OCI-LY7 (cell line): ENCODE measurements at regions not wholly inside any gene's neighbourhood (a gene's known extent, or its start where the extent isn't known, plus 50 kb on each side); places are given as distances from the start of the nearest gene placed in this dataset.

Experiments
- BruUV-seq: library from RNA; stranded (reverse); fragments of 400-500 nt; replicated peaks from 2 replicates; lab custom pipeline; 2021; lab: Mats Ljungman, UMichigan
- CTCF ChIA-PET: fragments of 300-600 bp; sonication (Branson Sonifier 250); formaldehyde crosslinking; loops from one replicate; lab custom pipeline; 2022; ENCODE audit warnings: antibody characterized with exemption; ENCODE audit not compliant: unreplicated experiment; lab: Charles Lee
- POLR2A ChIA-PET: fragments of 300-600 bp; sonication (Branson Sonifier 250); formaldehyde crosslinking; loops from one replicate; lab custom pipeline; 2022; ENCODE audit warnings: antibody characterized with exemption; lab: Charles Lee
- DNase-seq: peaks from one replicate; pipeline ENCODE4 v3.0.0-alpha.2; 2015; ENCODE audit warnings: low spot score
- H2AFZ ChIP-seq: fragments of 200-600 bp; sonication (generic), shearing (Covaris generic); 2 replicates; pipeline ENCODE4 v1.6.1; 2014; ENCODE audit warnings: mild to moderate bottlenecking, antibody characterized with exemption, low read length, moderate library complexity
- H3K27ac ChIP-seq: fragments of 200-600 bp; sonication (generic); 2 replicates; pipeline ENCODE4 v1.5.1; 2014; ENCODE audit warnings: mixed run types, low read depth, mild to moderate bottlenecking, moderate library complexity, low read length, inconsistent platforms; ENCODE audit not compliant: poor library complexity, severe bottlenecking
- H3K36me3 ChIP-seq: fragments of 200-600 bp; sonication (generic); 2 replicates; pipeline ENCODE4 v1.6.1; 2014; ENCODE audit warnings: mild to moderate bottlenecking, antibody characterized with exemption, low read length, moderate library complexity, mixed read lengths; ENCODE audit not compliant: insufficient read depth
- H3K4me1 ChIP-seq: fragments of 200-600 bp; sonication (generic); 2 replicates; pipeline ENCODE4 v1.5.1; 2014; ENCODE audit warnings: mild to moderate bottlenecking, low read length; ENCODE audit not compliant: insufficient read depth, poor library complexity, severe bottlenecking
- H3K4me2 ChIP-seq: fragments of 200-600 bp; sonication (generic); 2 replicates; pipeline ENCODE4 v1.6.1; 2014; ENCODE audit warnings: mild to moderate bottlenecking, low read length
- H3K4me3 ChIP-seq: fragments of 200-600 bp; sonication (generic); 2 replicates; pipeline ENCODE4 v1.5.1; 2014; ENCODE audit warnings: mild to moderate bottlenecking, low read depth, low read length; ENCODE audit not compliant: poor library complexity, severe bottlenecking
- H3K79me2 ChIP-seq: fragments of 200-600 bp; sonication (generic); 2 replicates; pipeline ENCODE4 v1.6.1; 2016; ENCODE audit warnings: low read depth, mild to moderate bottlenecking, low read length, moderate library complexity, mixed read lengths; ENCODE audit not compliant: insufficient read depth
- H3K9me2 ChIP-seq: fragments of 200-600 bp; sonication (generic); 2 replicates; pipeline ENCODE4 v1.6.1; 2016; ENCODE audit warnings: mild to moderate bottlenecking, low read length, mixed read lengths; ENCODE audit not compliant: insufficient read depth
- H3K9me3 ChIP-seq: fragments of 200-600 bp; sonication (generic); 2 replicates; pipeline ENCODE4 v1.6.1; 2014; ENCODE audit warnings: mild to moderate bottlenecking, mixed run types, low read length, mixed read lengths
- H4K20me1 ChIP-seq: fragments of 200-600 bp; sonication (generic); 2 replicates; pipeline ENCODE4 v1.6.1; 2014; ENCODE audit warnings: mild to moderate bottlenecking, antibody characterized with exemption, low read length, moderate library complexity, mixed read lengths; ENCODE audit not compliant: insufficient read depth
- CTCF ChIP-seq: fragments of 200-600 bp; sonication (generic); conservative IDR thresholded peaks from 2 replicates; pipeline ENCODE4 v1.5.1; 2014; ENCODE audit warnings: mild to moderate bottlenecking, antibody characterized with exemption, low read length, moderate library complexity, mixed read lengths
- EZH2phosphoT487 ChIP-seq: fragments of 200-600 bp; sonication (generic); IDR thresholded peaks from 2 replicates; pipeline ENCODE4 v1.6.1; 2018; ENCODE audit warnings: low read depth, borderline replicate concordance, mild to moderate bottlenecking, mixed run types, antibody characterized with exemption, low read length, moderate library complexity, mixed read lengths
- intact Hi-C: fragments of 100-400 bp; cut with micrococcal nuclease; formaldehyde crosslinking; loops from one replicate; pipeline ENCODE4 v1.10.0; 2022; ENCODE audit not compliant: unreplicated experiment

GRCh38 chr15:31444844-31445243 is 118.2 kb downstream of the KLF13 start:
- Histone ChIP-seq H3K9me3 (no peaks in the 10 kb centered on the region), H3K9me2 (no peaks in the 10 kb centered on the region), H3K4me2 (peak overlapping the region; percentile 44), H3K4me1 (peaks cover 87% of the 10 kb centered on the region), H3K4me3 (no peak overlapping the region), H3K79me2 (no peaks in the 10 kb centered on the region), H3K27ac (peak overlapping the region; percentile 60), H4K20me1 (no peaks in the 10 kb centered on the region), H3K36me3 (no peaks in the 10 kb centered on the region), H2AFZ (peak overlapping the region; percentile 85)
- no peak for TF ChIP-seq EZH2phosphoT487
- TF ChIP-seq CTCF, result no peak
- ChIA-PET CTCF (no interaction called here), POLR2A (interaction anchor here (0.6 to 1.8 kb wide), 3 partner anchors 14 to 44 kb away, joined by 3 to 4 read pairs (median 3); no protein-coding TSS in a partner anchor)
- peak; percentile 26 for DNase-seq
- no TSS peak for BruUV-seq
- intact Hi-C loops, result no loop called here

GRCh38 chr15:31446546-31446945 is 119.9 kb downstream of the KLF13 start:
- H3K9me2 ChIP-seq, result no peaks in the 10 kb centered on the region
- POLR2A ChIA-PET, result interaction anchor here (1.5 kb wide), 1 partner anchor 11 kb away, joined by 6 read pairs; no protein-coding TSS in a partner anchor
- peaks cover 7% of the 10 kb centered on the region; the same call in 1 of the 2 replicates for H3K36me3 ChIP-seq
- CTCF ChIA-PET, result interaction anchor here (0.9 kb wide), 1 partner anchor 27 kb away, joined by 3 read pairs; no protein-coding TSS in a partner anchor
- H3K4me1 ChIP-seq, result peaks cover 85% of the 10 kb centered on the region
- no peaks in the 10 kb centered on the region for H4K20me1 ChIP-seq
- no peaks in the 10 kb centered on the region for H3K79me2 ChIP-seq
- no TSS peak for BruUV-seq
- peaks cover 9% of the 10 kb centered on the region; the same call in 1 of the 2 replicates for H3K9me3 ChIP-seq
- no peak for DNase-seq
- 0 out of 2 replicates have a peak overlapping the region, but pooled peaks have one; percentile 7 for H3K4me2 ChIP-seq
- no peak overlapping the region for H3K27ac ChIP-seq
- no peak overlapping the region for H3K4me3 ChIP-seq
- intact Hi-C loops, result no loop called here
- no peak for TF ChIP-seq EZH2phosphoT487
- TF ChIP-seq CTCF, result no peak
- H2AFZ ChIP-seq, result peak overlapping the region; percentile 21; the same call in 1 of the 2 replicates
